IPS DF 6.9 (cell line): ENCODE measurements at regions not wholly inside any gene's neighbourhood (a gene's known extent, or its start where the extent isn't known, plus 50 kb on each side); places are given as distances from the start of the nearest gene placed in this dataset.

Experiments
- DNase-seq: peaks from one replicate; pipeline ENCODE4 v3.0.0-alpha.2; 2013; ENCODE audit warnings: low read depth, low spot score
- H3K27ac ChIP-seq: one replicate; pipeline ENCODE4 v1.5.1; 2013; ENCODE audit warnings: low read length, control low read depth
- H3K27me3 ChIP-seq: 2 replicates; pipeline ENCODE4 v1.6.1; 2013; ENCODE audit warnings: mild to moderate bottlenecking, low read length; ENCODE audit not compliant: control insufficient read depth, insufficient read depth
- H3K36me3 ChIP-seq: 2 replicates; pipeline ENCODE4 v1.6.1; 2013; ENCODE audit warnings: low read length; ENCODE audit not compliant: control insufficient read depth, insufficient read depth
- H3K4me1 ChIP-seq: 2 replicates; pipeline ENCODE4 v1.6.1; 2013; ENCODE audit warnings: low read length; ENCODE audit not compliant: control insufficient read depth, insufficient read depth
- H3K4me3 ChIP-seq: 2 replicates; pipeline ENCODE4 v1.5.1; 2013; ENCODE audit warnings: mild to moderate bottlenecking, low read length
- H3K9me3 ChIP-seq: 2 replicates; pipeline ENCODE4 v1.6.1; 2013; ENCODE audit warnings: low read length, inconsistent platforms; ENCODE audit not compliant: control insufficient read depth, insufficient read depth
- WGBS: extraction: QIAGEN DNeasy Blood & Tissue Kit; methylation state at CpG from one replicate; pipeline ENCODE4 v1.1.7; 2013; ENCODE audit warnings: mixed read lengths, missing lambda C conversion rate; ENCODE audit not compliant: insufficient read length, insufficient coverage; 5-methylcytosine and 5-hydroxymethylcytosine counted together

GRCh38 chr13:21757763-21758162 lies 86.9 kb downstream of the FGF9 start:
- DNase-seq, result no peak
- no peaks in the 10 kb centered on the region for H3K36me3 ChIP-seq
- H3K9me3 ChIP-seq, result no peaks in the 10 kb centered on the region
- H3K4me3 ChIP-seq, result no peak overlapping the region
- H3K4me1 ChIP-seq, result peaks cover 1% of the 10 kb centered on the region; the same call in 1 of the 2 replicates
- no peaks in the 10 kb centered on the region for H3K27me3 ChIP-seq
- H3K27ac ChIP-seq, result no peak overlapping the region
- WGBS, result no CpG with 5 or more reads among the region's 2 CpGs

- no CpG with 5 or more reads among the region's 5 CpGs for WGBS
These were observed 87.6 kb downstream of the FGF9 start for GRCh38 chr13:21758441-21758840.

GRCh38 chr13:21759463-21759862 lies 88.6 kb downstream of the FGF9 start:
- no peak for DNase-seq
- no peaks in the 10 kb centered on the region for H3K27me3 ChIP-seq
- H3K36me3 ChIP-seq, result no peaks in the 10 kb centered on the region
- no CpG with 5 or more reads among the region's 5 CpGs for WGBS
- peaks cover 1% of the 10 kb centered on the region; the same call in 1 of the 2 replicates for H3K4me1 ChIP-seq
- no peak overlapping the region for H3K27ac ChIP-seq
- no peak overlapping the region for H3K4me3 ChIP-seq
- no peaks in the 10 kb centered on the region for H3K9me3 ChIP-seq

More at GRCh38 chr13:21758441-21758840, 87.6 kb downstream of the FGF9 start:
- Histone ChIP-seq H3K4me1 (peaks cover 1% of the 10 kb centered on the region; the same call in 1 of the 2 replicates), H3K4me3 (no peak overlapping the region), H3K36me3 (no peaks in the 10 kb centered on the region), H3K9me3 (no peaks in the 10 kb centered on the region), H3K27ac (no peak overlapping the region), H3K27me3 (no peaks in the 10 kb centered on the region)
- DNase-seq, result no peak

- Histone ChIP-seq H3K27ac (no peak overlapping the region), H3K4me1 (no peaks in the 10 kb centered on the region), H3K9me3 (no peaks in the 10 kb centered on the region), H3K4me3 (no peak overlapping the region), H3K36me3 (no peaks in the 10 kb centered on the region), H3K27me3 (no peaks in the 10 kb centered on the region)
- DNase-seq, result no peak
- no CpG with 5 or more reads among the region's 6 CpGs for WGBS
These were observed 89.0 kb downstream of the FGF9 start for GRCh38 chr13:21759911-21760310.

- WGBS, result no CpG with 5 or more reads among the region's 5 CpGs
- no peak overlapping the region for H3K27ac ChIP-seq
- no peaks in the 10 kb centered on the region for H3K9me3 ChIP-seq
- no peaks in the 10 kb centered on the region for H3K4me1 ChIP-seq
- no peaks in the 10 kb centered on the region for H3K27me3 ChIP-seq
- no peak for DNase-seq
- no peaks in the 10 kb centered on the region for H3K36me3 ChIP-seq
- no peak overlapping the region for H3K4me3 ChIP-seq
These were observed 90.9 kb downstream of the FGF9 start for GRCh38 chr13:21761770-21762169.

GRCh38 chr13:21762512-21762911 lies 91.6 kb downstream of the FGF9 start:
- WGBS, result 100% methylated on average over 1 of the region's 8 CpGs
- DNase-seq, result no peak
- Histone ChIP-seq H3K9me3 (no peaks in the 10 kb centered on the region), H3K27ac (no peak overlapping the region), H3K27me3 (no peaks in the 10 kb centered on the region), H3K4me1 (no peaks in the 10 kb centered on the region), H3K36me3 (no peaks in the 10 kb centered on the region), H3K4me3 (no peak overlapping the region)

- H3K9me3 ChIP-seq, result no peaks in the 10 kb centered on the region
- H3K4me1 ChIP-seq, result no peaks in the 10 kb centered on the region
- H3K27me3 ChIP-seq, result no peaks in the 10 kb centered on the region
- H3K4me3 ChIP-seq, result no peak overlapping the region
- no peak for DNase-seq
- no CpG with 5 or more reads among the region's 8 CpGs for WGBS
- H3K27ac ChIP-seq, result no peak overlapping the region
- no peaks in the 10 kb centered on the region for H3K36me3 ChIP-seq
These were observed 96.2 kb downstream of the FGF9 start for GRCh38 chr13:21767032-21767431.

GRCh38 chr13:21771075-21771474 lies 100.2 kb downstream of the FGF9 start:
- no peak for DNase-seq
- H3K4me3 ChIP-seq, result no peak overlapping the region
- no peak overlapping the region for H3K27ac ChIP-seq
- H3K27me3 ChIP-seq, result no peaks in the 10 kb centered on the region
- no CpG with 5 or more reads among the region's 1 CpG for WGBS
- no peaks in the 10 kb centered on the region for H3K4me1 ChIP-seq
- H3K9me3 ChIP-seq, result no peaks in the 10 kb centered on the region
- no peaks in the 10 kb centered on the region for H3K36me3 ChIP-seq

GRCh38 chr13:21777166-21777565 lies 106.3 kb downstream of the FGF9 start:
- H3K4me1 ChIP-seq, result no peaks in the 10 kb centered on the region
- WGBS, result no CpG with 5 or more reads among the region's 1 CpG
- no peak overlapping the region for H3K27ac ChIP-seq
- no peaks in the 10 kb centered on the region for H3K27me3 ChIP-seq
- no peaks in the 10 kb centered on the region for H3K36me3 ChIP-seq
- H3K4me3 ChIP-seq, result no peak overlapping the region
- H3K9me3 ChIP-seq, result no peaks in the 10 kb centered on the region
- no peak for DNase-seq

- no CpG with 5 or more reads among the region's 3 CpGs for WGBS
- no peak for DNase-seq
- Histone ChIP-seq H3K36me3 (no peaks in the 10 kb centered on the region), H3K9me3 (no peaks in the 10 kb centered on the region), H3K27ac (no peak overlapping the region), H3K4me3 (no peak overlapping the region), H3K4me1 (no peaks in the 10 kb centered on the region), H3K27me3 (no peaks in the 10 kb centered on the region)
These were observed 106.9 kb downstream of the FGF9 start for GRCh38 chr13:21777813-21778212.

GRCh38 chr13:21782736-21783135 lies 111.9 kb downstream of the FGF9 start:
- no peak overlapping the region for H3K27ac ChIP-seq
- H3K4me1 ChIP-seq, result no peaks in the 10 kb centered on the region
- no peaks in the 10 kb centered on the region for H3K36me3 ChIP-seq
- no peak overlapping the region for H3K4me3 ChIP-seq
- WGBS, result no CpG with 5 or more reads among the region's 2 CpGs
- no peaks in the 10 kb centered on the region for H3K9me3 ChIP-seq
- DNase-seq, result no peak
- H3K27me3 ChIP-seq, result no peaks in the 10 kb centered on the region
